Fibroblast of pulmonary artery (primary cell): ENCODE measurements at regions not wholly inside any gene's neighbourhood (a gene's known extent, or its start where the extent isn't known, plus 50 kb on each side); places are given as distances from the start of the nearest gene placed in this dataset.
"Not testable (repeated sequence)": the region's sequence is repeated elsewhere in the genome, so short reads cannot be mapped to it uniquely, and the experiment has no call there.

Experiments
- DNase-seq: peaks from one replicate; pipeline ENCODE4 v3.0.0-alpha.2; 2010; ENCODE audit warnings: low read depth
- H3K4me3 ChIP-seq: replicated peaks from 2 replicates; pipeline ENCODE4 v1.5.1; 2011; ENCODE audit warnings: low read depth, mild to moderate bottlenecking, control low read depth, low read length, moderate library complexity
- TF ChIP-seq, protein P1 (sequence below): IDR thresholded peaks from 2 replicates; pipeline ENCODE4 v1.5.1; 2011; ENCODE audit warnings: mild to moderate bottlenecking, control low read depth, low read length, inconsistent platforms; ENCODE audit errors: missing control alignments

GRCh38 chr3:31096661-31097395, 202.4 kb upstream of the GADL1 start:
- H3K4me3 ChIP-seq = no peak overlapping the region
- no peak for DNase-seq
- TF ChIP-seq, protein P1, sequence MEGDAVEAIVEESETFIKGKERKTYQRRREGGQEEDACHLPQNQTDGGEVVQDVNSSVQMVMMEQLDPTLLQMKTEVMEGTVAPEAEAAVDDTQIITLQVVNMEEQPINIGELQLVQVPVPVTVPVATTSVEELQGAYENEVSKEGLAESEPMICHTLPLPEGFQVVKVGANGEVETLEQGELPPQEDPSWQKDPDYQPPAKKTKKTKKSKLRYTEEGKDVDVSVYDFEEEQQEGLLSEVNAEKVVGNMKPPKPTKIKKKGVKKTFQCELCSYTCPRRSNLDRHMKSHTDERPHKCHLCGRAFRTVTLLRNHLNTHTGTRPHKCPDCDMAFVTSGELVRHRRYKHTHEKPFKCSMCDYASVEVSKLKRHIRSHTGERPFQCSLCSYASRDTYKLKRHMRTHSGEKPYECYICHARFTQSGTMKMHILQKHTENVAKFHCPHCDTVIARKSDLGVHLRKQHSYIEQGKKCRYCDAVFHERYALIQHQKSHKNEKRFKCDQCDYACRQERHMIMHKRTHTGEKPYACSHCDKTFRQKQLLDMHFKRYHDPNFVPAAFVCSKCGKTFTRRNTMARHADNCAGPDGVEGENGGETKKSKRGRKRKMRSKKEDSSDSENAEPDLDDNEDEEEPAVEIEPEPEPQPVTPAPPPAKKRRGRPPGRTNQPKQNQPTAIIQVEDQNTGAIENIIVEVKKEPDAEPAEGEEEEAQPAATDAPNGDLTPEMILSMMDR = no peak

- H3K4me3 ChIP-seq = no peak overlapping the region
- DNase-seq = no peak
- TF ChIP-seq, protein P1 = no peak
These were observed 206.1 kb upstream of the GADL1 start for GRCh38 chr3:31100519-31100918.

DNA sequence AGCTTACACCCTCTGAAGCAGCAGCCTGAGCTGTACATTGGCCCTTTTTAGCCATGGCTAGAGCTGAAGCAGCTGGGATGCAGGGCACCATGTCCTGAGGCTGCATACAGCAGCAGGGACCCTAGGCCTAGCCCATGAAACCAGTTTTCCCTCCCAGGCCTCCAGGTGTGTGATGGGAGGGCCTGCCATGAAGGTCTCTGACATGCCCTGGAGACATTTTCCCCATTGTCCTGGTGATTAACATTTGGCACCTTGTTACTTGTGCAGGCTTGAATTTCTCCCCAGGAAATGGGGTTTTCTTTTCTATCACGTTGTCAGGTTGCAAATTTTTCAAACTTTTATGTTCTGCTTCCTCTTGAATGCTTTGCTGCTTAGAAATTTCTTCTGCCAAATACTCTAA, 206.8 kb upstream of the GADL1 start:
- DNase-seq, H3K4me3 ChIP-seq: not testable (repeated sequence)

- DNase-seq = no peak
- TF ChIP-seq, protein P1 = no peak
- no peak overlapping the region for H3K4me3 ChIP-seq
These were observed 207.9 kb upstream of the GADL1 start for GRCh38 chr3:31102196-31102879.

DNA sequence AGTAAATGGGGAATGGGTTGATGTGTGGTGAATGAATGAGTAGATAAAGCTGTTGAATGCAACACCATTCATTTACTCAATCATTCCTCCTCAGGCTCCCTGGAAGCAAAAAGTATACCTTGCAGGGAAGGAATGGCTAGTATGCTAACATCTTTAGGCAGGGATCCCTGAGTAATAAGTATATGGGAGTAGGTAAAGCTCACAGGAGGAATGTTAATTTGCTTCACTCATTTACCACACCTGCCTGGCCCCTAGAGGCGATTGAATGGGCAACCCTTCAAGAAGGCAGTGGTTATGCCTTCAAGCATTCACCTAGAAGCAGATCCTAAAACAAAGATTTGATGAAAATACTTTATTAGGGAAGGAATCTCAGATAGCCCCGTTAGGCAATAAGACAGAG, 208.7 kb upstream of the GADL1 start:
- H3K4me3 ChIP-seq = no peak overlapping the region
- TF ChIP-seq, protein P1 = no peak
- DNase-seq = no peak

GRCh38 chr3:31103623-31104180, 209.2 kb upstream of the GADL1 start:
- no peak overlapping the region for H3K4me3 ChIP-seq
- no peak for DNase-seq
- TF ChIP-seq, protein P1 = no peak

- DNase-seq = no peak
- TF ChIP-seq, protein P1 = no peak
- H3K4me3 ChIP-seq = no peak overlapping the region
These were observed 210.6 kb upstream of the GADL1 start for GRCh38 chr3:31105011-31105410.
